IPS DF 19.7 (cell line): ENCODE measurements at regions not wholly inside any gene's neighbourhood (a gene's known extent, or its start where the extent isn't known, plus 50 kb on each side); places are given as distances from the start of the nearest gene placed in this dataset.
"Not testable (repeated sequence)": the region's sequence is repeated elsewhere in the genome, so short reads cannot be mapped to it uniquely, and the experiment has no call there.

ENCODE experiments used
- DNase-seq: peaks from one replicate; pipeline ENCODE4 v3.0.0-alpha.2; 2013; ENCODE audit warnings: low read depth, low spot score

- DNase-seq = no peak
Measured at GRCh38 chr6:104509355-104509754, 350.4 kb downstream of the HACE1 start.

DNA sequence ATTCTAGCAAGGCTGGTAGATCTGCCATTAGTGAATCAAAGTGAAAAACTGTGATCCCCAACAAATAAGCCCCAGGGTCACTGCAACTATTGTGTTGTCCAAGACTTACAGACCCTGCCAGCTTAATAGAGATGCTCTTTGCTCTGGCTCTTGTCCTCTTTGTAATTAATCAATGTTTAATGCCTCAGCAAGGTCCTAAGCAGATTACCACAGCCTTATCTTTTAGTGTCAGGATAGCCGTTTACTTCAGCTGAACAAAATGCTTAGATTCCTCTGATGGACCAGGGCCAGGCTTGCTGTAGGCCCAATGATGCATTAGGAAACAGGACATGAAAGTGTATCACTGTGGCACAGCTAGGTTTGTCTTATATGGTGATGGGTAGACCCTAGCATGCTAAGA, 353.3 kb downstream of the HACE1 start:
- no peak for DNase-seq

GRCh38 chr6:104505838-104506237, 353.9 kb downstream of the HACE1 start:
- DNase-seq = no peak

- no peak for DNase-seq
Measured at GRCh38 chr6:104500265-104500664, 359.5 kb downstream of the HACE1 start.

GRCh38 chr6:104486035-104486434, 373.7 kb downstream of the HACE1 start:
- no peak for DNase-seq

GRCh38 chr6:104484626-104485025, 375.1 kb downstream of the HACE1 start:
- no peak for DNase-seq

DNA sequence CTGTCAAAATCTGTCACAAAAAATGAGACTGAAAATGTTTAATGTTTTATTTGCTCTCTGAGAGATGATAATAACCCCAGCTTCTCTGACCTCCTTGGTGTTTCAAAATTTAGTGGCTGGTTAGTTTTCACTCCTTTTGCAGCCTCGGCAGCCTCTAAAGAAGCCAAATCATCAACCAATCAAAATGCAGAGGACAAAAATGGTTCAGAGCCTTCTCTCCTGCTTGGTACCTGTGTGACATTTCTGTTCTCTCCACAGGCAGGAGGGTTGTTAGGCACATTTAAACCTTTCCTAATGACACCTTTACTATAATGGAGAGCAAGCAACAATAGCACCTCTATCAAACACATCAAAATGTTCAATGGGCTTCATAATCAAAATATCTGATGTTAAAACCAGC, 375.5 kb downstream of the HACE1 start:
- no peak for DNase-seq

DNA sequence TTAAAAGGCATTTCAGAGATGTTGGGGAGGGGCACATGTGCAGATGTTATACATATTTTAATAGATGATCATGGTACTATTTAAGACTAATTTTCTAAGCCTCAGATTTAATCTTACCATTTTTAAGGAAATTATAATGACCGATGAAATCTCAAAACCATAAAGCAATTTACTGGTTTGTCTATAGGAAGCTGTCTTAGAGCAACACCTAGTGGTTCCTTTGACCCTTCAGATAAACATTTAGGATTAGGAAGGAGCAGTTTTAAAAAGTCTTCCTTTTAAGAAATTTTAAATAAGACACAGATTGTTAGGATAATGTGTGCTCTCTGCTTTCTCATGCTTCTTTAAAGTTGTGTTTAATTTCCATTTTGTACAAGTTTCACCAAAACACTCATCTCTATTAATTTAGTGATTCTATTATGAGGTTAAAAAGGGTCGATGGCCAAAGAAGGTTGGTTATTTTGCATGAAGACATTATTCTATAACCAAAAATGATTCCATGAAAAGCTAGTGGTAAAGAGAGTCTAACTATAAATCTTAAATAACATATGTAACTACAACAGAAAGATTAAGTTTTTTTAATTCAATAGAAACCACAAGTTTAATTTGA, 376.4 kb downstream of the HACE1 start:
- no peak for DNase-seq

DNA sequence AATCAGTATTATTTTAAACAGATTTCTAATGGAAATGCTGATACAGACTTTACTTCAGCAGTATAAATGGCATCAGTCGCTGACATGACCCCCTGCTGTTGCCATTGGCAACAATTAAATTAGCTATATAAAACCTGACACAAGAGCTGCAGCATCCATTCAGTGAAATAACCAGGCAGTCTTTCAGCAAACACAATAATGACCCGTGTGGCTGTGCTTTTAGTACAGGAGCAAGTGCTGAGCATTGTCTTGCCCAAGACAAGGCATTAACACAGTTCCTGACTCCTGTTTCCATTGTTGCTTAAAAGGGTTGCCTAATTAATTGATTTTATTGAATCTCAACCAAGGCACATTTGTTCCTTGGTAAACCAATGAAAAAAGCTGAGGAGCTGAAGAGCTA, 382.1 kb downstream of the HACE1 start:
- DNase-seq = no peak

GRCh38 chr6:104473021-104473429, 386.7 kb downstream of the HACE1 start:
- DNase-seq = peak; percentile 30

- DNase-seq = no peak
Measured at GRCh38 chr6:104472021-104472901, 387.5 kb downstream of the HACE1 start.

DNA sequence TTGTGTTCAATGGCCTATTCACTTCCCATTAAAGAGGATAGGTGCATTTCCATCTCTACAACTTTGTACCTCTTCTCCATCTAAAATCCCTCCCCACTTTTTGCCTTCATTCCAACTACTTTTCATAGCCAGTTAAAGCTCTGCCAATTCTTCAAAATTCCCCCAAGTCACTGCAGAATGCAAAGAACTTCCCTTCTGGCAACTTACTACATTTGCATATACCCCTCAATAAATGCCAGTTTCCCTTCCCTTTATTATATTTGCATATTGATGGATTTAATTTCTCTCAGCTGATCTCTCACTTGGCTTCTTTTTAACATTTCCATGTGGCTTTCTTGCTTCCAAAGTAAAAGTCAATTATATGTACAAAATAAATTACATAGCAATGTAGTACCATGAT, 393.4 kb downstream of the HACE1 start:
- DNase-seq = no peak

GRCh38 chr6:104462811-104463599, 396.7 kb downstream of the HACE1 start:
- DNase-seq = no peak

- DNase-seq = no peak
Measured at GRCh38 chr6:104460738-104461483, 398.8 kb downstream of the HACE1 start.

GRCh38 chr6:104459543-104459942, 400.2 kb downstream of the HACE1 start:
- DNase-seq = no peak

DNA sequence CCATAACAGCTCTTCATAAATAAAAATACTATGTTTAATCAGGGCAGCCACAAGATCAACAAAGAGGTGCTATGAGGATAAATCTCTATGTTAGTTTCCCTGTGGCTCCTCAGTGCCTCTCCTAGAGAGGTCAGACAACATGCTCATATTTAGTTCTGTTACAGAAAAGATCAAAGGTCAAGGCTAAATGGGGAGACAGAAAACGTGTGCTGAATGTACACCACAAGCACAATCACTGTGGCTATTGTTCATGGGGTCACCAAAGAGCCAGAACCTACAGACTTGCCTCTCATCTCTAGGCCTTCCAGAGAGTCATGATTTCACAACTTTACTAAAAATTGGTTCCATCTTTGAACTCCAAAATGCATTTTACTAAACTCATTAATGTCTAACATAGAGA, 409.8 kb downstream of the HACE1 start:
- no peak for DNase-seq

DNA sequence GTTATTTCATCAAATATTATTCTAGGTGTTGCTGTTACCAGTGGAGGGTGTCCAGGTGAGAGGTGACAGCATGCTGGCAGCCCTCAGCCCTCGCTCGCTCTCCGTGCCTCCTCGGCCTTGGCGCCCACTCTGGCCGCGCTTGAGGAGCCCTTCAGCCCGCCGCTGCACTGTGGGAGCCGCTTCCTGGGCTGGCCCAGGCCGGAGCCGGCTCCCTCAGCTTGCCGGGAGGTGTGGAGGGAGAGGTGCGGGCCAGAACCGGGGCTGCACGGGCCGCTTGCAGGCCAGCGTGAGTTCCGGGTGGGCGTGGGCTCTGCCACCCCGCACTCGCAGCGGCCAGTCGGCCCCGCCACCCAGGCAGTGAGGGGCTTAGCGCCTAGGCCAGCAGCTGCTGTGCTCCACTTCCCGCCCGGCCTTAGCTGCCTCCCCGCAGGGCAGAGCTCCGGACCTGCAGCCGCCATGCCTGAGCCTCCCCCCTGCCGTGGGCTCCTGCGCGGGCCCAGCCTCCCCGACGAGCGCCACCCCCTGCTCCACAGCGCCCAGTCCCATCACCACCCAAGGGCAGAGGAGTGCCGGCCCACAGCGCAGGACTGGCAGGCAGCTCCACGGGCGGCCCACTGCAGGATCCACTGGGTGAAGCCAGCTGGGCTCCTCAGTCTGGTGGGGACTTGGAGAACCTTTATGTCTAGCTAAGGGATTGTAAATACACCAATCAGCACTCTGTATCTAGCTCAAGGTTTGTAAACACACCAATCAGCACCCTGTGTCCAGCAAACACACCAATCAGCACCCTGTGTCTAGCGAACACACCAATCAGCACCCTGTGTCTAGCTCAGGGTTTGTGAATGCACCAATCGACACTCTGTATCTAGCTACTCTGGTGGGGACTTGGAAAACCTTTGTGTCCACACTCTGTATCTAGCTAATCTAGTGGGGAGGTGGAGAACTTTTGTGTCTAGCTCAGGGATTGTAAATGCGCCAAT, 413.3 kb downstream of the HACE1 start:
- DNase-seq = not testable (repeated sequence)

GRCh38 chr6:104434519-104434918, 425.2 kb downstream of the HACE1 start:
- no peak for DNase-seq

DNA sequence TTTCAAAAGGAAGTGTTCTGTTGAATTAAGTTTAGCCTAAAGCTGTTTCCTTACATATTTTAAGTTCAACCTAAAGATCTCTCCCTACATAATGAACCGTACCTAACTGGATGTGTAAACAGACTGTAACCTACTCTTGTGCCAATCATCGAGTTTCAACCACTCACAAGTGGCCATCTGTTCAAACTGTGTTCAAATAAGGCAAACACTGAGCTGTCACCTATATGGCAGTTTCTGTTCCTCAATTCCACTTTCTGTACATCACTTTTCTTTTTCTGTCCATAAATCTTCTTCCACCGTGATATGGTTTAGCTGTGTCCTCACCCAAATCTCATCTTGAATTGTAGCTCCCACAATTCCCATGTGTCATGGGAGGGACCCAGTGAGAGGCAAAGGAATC, 428.6 kb downstream of the HACE1 start:
- no peak for DNase-seq

- DNase-seq = no peak
Measured at GRCh38 chr6:104428184-104428583, 431.5 kb downstream of the HACE1 start.
